GM21786 (cell line): ENCODE measurements at regions not wholly inside any gene's neighbourhood (a gene's known extent, or its start where the extent isn't known, plus 50 kb on each side); places are given as distances from the start of the nearest gene placed in this dataset.
"Not testable (repeated sequence)": the region's sequence is repeated elsewhere in the genome, so short reads cannot be mapped to it uniquely, and the experiment has no call there.

ENCODE experiments used
- ATAC-seq: cut with Tn5 transposase; IDR thresholded peaks from one replicate; pipeline ENCODE4 v1.9.1; 2021; ENCODE audit not compliant: unreplicated experiment

DNA sequence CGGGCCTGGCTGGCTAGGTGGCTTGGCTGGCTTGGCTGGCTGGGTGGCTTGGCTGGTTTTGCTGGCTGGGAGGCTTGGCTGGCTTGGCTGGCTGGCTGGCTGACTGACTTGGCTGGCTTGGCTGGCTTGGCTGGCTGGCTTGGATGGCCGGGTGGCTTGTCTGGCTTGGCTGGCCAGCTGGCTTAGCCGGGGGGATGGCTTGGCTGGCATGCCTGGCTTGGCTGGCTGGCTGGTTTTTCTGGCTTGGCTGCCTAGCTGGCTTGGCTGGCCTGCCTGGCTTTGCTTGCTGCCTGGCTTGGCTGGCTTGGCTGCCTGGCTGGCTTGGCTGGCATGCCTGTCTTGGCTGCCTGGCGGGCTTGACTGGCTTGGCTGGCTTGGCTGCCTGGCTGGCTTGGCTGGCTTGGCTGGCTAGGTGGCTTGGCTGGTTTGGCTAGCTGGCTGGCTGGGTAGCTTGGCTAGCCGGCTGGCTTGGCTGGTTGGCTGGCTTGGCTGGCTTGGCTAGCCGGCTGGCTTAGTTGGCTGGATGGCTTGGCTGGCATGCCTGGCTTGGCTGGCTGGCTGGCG lies 2829.6 kb downstream of the RPIA start:
- not testable (repeated sequence) for ATAC-seq

DNA sequence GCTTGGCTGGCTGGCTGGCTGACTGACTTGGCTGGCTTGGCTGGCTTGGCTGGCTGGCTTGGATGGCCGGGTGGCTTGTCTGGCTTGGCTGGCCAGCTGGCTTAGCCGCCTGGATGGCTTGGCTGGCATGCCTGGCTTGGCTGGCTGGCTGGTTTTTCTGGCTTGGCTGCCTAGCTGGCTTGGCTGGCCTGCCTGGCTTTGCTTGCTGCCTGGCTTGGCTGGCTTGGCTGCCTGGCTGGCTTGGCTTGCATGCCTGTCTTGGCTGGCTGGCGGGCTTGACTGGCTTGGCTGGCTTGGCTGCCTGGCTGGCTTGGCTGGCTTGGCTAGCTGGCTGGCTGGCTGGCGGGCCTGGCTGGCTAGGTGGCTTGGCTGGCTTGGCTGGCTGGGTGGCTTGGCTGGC lies 2830.5 kb downstream of the RPIA start:
- not testable (repeated sequence) for ATAC-seq

DNA sequence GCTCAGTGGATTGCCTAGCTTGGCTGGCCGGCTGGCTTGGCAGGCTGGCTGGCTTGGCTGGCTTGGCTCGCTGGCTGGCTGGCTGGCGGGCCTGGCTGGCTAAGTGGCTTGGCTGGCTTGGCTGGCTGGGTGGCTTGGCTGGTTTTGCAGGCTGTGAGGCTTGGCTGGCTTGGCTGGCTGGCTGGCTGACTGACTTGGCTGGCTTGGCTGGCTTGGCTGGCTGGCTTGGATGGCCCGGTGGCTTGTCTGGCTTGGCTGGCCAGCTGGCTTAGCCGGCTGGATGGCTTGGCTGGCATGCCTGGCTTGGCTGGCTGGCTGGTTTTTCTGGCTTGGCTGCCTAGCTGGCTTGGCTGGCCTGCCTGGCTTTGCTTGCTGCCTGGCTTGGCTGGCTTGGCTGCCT lies 2831.4 kb downstream of the RPIA start:
- ATAC-seq, result not testable (repeated sequence)

DNA sequence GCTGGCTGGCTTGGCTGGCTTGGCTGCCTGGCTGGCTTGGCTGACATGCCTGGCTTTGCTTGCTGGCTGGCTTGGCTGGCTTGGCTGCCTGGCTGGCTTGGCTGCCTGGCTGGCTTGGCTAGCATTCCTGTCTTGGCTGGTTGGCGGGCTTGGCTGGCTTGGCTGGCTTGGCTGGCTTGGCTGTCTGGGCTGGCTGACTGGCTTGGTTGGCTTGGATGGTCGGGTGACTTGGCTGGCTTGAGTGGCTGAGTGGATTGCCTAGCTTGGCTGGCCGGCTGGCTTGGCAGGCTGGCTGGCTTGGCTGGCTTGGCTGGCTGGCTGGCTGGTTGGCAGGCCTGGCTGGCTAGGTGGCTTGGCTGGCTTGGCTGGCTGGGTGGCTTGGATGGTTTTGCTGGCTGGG lies 2832.3 kb downstream of the RPIA start:
- ATAC-seq, result not testable (repeated sequence)

DNA sequence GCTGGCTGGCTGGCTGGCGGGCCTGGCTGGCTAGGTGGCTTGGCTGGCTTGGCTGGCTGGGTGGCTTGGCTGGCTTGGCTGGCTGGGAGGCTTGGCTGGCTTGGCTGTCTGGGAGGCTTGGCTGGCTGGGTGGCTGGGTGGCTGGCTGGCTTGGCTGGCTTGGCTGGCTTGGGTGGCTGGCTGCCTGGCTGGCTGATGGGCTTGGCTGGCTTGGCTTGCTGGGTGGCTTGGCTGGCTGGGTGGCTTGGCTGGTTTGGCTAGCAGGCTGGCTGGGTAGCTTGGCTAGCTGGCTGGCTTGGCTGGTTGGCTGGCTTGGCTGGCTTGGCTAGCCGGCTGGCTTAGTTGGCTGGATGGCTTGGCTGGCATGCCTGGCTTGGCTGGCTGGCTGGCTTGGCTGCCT lies 2834.1 kb downstream of the RPIA start:
- not testable (repeated sequence) for ATAC-seq

DNA sequence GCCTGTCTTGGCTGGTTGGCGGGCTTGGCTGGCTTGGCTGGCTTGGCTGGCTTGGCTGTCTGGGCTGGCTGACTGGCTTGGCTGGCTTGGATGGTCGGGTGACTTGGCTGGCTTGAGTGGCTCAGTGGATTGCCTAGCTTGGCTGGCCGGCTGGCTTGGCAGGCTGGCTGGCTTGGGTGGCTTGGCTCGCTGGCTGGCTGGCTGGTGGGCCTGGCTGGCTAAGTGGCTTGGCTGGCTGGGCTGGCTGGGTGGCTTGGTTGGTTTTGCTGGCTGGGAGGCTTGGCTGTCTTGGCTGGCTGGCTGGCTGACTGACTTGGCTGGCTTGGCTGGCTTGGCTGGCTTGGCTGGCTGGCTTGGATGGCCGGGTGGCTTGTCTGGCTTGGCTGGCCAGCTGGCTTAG lies 2834.6 kb downstream of the RPIA start:
- not testable (repeated sequence) for ATAC-seq

DNA sequence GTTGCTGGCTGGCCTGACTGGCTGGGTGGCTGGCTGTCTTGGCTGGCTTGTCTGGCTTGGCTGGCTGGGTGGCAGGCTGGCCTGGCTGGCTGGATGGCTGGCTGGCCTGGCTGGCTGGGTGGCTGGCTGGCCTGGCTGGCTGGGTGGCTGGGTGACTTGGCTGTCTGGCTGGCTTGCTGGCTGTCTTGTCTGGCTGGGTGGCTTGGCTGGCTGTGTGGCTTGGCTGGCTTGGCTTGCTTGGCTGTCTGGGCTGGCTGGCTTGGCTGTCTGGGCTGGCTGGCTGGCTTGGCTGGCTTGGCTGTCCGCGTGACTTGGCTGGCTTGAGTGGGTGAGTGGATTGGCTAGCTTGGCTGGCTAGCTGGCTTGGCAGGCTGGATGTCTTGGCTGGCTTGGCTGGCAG lies 2835.6 kb downstream of the RPIA start:
- ATAC-seq, result not testable (repeated sequence)

DNA sequence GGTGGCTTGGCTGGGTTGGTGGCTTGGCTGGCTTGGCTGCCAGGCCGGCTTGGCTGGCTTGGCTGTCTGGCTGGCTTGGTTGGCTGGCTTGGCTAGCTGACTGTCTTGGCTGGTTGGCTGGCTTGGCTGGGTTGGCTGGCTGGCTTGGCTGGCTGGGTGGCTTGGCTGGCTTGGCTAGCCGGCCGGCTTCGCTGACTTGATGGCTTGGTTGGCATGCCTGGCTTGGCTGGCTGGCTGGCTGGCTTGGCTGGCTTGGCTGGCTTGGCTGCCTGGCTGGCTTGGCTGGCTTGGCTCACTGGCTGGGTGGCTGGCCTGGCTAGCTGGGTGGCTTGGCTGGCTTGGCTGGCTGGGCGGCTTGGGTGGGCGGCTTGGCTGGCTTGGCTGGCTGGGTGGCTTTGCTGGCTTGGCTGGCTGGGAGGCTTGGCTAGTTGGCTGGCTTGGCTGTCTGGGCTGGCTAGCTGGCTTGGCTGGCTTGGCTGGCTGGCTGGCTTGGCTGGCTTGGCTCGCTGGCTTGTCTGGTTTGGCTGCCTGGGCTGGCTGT lies 2836.1 kb downstream of the RPIA start:
- ATAC-seq, result not testable (repeated sequence)

DNA sequence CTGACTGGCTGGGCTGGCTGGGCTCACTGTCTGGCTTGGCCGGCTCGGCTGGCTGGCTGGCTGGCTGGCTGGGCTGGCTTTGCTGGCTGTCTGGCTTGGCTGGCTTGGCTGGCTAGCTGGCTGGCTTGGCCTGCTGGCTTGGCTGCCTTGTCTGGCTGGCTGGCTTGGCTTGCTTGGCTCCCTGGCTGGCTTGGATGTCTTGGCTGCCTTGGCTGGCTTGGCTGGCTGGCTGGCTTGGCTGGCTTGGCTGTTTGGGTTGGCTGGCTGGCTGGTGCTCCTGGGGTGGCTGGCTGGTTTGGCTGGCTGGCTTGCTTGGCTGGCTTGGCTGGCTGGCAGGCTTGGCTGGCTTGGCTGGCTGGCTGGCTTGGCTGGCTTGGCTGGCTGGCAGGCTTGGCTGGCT lies 2836.9 kb downstream of the RPIA start:
- not testable (repeated sequence) for ATAC-seq

DNA sequence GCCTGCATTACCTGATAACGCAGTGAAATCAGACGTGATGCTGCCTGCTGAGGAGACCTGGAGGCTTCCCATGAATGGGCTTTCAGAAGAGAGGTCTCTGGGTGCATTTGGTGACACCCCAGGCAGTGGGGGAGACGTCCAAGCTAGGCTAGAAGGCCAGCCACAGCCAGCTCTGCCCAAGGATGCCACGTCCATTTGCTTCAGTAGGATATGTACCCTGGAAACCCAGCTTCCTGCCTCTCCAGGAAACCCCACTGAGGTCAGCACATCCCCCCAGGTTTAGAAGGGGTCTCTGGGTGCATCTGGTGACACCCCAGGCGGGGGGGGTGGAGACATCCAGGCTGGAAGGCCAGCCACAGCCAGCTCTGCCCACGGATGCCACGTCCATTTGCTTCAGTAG lies 2844.6 kb downstream of the RPIA start:
- ATAC-seq, result not testable (repeated sequence)

DNA sequence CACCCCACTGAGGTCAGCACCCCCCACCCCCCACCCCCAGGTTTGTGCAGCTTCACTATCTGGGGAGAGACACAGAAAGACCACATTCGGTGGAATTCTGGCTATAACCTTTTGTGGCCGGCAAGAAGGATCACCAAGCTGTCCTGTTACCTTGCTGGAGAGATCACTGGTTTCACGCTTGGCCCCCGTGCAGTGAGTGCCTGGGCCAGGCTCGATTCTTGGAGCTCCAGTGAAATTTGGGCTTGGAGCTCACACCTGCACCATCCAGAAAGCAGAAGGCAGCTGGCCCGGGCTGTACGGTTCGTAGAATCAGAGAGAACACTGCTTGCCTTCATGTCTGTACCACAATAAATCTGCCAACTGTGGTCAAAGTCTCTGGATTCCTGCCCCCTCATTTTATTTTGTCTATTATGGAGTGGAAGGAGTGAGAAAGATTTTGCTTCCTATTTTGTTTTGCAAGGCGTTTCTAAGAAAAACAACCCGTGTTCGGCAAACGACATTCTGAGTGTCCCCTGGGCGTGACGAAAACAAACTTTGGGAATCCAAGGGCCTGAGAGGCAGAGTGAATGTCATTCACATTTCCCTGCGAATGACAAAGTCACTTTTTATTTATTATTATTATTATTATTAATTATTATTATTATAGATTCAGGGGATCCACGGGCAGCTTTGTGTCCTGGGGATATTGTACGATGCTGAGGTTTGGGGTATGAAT lies 2845.2 kb downstream of the RPIA start:
- ATAC-seq, result not testable (repeated sequence)

DNA sequence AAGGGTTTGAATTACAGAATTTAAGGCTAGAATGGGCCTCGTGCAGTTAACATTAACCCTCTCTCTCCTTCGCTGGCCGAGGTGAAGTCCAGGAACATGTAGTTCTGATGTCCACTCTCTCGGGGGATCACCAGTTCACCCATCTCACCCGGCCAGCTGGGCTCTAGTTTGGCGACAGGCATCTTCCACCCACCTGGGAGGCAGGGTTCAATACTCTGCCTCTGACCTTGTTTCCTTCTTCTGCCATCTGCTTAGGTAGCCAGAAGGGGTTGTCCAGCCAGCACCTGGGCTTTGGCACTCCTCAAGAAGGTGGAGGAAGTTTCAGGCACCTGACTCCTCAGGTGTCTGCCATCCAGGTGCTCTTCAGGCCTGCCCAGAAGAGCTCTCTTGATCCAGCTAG lies 2857.8 kb downstream of the RPIA start:
- not testable (repeated sequence) for ATAC-seq

DNA sequence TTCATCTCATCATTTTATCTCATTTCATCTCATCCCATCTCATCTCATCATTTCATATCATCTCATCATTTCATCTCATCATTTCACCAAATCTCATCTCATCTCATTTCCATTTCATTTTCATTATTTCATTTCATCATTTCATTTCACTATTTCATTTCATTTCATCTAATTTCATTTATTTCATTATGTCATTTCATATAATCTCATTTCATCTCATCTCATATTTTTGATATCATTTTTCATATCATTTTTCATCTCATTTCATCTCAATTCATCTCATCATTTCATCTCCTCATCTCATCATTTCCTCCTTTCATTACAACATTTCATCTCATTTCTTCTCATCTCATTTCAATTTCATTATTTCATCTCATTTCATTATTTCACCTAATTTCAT lies 2866.8 kb downstream of the RPIA start:
- ATAC-seq, result not testable (repeated sequence)

DNA sequence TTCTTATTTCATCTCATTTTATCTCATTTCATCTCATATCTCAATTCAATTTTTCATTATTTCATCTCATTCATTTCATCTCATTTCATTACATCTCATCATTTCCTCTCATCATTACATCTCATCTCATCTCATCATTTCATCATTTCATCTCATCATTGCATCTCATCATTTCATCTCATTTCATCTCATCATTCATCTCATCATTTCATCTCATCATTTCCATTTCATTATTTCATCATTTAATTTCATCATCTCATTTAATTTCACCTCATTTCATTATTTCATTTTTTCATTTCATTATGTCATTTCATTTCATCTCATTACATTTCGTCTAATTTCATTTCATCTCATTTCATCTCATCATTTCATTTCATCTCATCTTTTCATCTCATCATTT lies 2867.8 kb downstream of the RPIA start:
- not testable (repeated sequence) for ATAC-seq

DNA sequence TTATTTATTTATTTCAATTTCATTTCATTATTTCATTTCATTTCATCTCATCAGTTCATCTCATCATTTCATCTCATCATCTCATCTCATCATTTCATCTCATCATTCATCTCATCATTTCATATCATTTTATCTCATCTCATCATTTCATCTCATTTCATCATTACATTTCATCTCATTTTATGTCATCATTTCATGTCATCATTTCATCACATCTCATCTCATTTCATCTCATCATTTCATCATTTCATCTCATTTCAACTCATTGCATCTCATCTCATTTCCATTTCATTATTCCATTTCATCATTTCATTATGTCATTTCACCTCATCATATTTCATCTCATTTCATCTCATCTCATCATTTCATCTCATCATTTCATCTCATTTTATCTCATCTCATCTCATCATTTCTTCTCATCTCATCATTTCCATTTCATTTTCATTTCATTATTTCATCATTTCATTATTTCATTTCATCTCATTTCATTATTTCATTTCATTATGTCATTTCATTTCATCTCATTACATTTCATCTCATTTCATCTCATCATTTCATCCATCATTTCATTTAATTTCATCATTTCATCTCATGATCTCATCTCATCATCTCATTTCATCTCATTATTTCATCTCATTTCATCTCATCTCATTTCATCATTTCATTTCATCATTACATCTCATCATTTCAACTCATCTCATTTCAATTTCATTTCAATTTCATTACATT lies 2868.6 kb downstream of the RPIA start:
- ATAC-seq, result not testable (repeated sequence)

DNA sequence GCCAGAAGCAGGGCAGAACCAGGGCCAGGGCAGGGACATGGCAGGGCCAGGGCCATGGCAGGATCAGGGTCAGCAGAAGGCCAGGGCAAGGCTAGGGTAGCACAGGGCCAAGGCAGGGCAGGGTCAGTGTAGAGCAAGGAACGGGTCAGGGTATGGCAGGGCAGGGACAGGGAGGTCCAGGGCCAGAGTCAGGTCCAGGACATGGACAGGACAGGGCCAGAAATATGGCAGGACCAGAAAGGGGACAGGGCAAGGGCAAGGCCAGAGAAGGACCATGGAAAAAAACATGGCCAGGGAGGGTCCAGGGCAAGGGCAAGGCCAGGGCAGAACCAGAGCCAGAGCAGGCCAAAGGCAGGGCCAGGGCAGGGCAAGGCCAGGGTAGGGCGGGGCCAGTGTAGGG lies 2870.7 kb downstream of the RPIA start:
- not testable (repeated sequence) for ATAC-seq

DNA sequence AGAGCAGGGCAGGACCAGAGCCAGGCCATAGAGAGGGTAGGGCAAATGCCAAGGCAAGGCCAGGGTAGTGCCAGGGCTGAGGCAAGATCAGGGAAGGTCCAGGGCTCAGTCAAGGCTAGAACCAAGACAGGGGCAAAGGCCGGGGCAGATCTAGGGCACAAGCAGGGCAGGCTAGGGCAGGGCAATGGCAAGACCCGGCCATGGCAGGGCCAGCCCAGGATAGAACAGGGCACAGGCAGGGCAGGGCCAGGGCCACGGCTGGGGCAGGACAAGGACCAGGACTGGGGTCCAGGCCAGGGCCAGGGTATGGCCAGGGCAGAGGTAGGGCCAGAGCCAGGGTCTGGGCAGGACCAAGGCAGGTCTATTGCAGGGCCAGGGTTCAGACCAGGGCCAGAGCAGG lies 2873.2 kb downstream of the RPIA start:
- ATAC-seq, result not testable (repeated sequence)

DNA sequence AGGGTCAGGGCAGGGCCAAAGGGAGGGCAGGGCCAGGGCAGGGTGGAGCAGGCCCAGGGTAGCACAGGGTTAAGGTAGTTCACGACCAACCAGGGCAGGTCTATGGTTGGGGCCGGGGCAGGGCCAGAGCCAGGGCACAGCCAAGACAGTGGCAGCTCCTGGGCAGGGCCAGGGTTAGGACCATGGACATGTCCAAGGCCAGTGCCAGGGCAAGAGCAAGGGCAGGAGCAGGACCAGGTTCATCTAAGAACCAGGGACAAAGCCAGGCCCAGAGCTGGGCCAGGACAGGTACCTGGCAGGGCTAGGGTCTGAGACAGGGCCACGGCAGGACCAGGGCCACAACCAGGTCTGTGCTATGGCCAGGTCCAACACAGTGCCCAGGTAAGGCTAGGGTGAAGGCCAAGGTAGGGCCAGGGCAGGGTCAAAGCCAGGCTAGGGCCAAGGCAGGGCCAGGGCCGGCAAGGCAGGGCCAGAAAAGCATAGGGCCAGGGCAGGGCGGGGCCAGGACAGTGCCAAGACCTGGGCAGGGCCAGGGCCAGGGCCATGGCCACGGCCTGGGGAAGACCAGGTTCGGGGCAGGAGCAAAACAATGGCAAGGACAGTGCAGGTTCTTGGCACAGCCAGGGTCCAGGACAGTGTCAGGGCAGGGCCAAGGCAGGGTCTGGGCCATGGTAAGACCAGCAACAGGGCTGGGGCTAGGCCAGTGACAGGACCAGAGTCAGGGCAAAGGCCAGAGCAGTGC lies 2874.4 kb downstream of the RPIA start:
- ATAC-seq, result not testable (repeated sequence)

DNA sequence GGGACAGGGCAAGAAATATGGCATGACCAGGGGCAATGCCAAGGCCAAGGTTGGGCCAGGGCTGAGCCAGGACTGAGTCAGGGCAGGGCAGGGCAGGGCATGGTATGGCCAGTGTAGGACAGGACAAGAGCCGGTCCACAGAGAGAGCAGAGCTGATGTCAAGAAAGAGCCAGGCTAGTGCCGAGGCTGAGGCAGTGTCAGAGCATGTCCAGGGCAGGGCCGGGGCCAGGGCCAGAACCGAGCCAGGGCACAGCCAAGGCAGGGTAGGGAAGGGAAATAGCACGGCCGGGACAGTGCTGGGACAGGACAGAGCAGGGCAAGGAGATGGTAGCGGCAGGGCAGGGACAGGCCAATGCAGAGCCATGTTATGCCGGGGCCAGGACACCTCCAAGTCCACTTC lies 2875.1 kb downstream of the RPIA start:
- ATAC-seq, result not testable (repeated sequence)

DNA sequence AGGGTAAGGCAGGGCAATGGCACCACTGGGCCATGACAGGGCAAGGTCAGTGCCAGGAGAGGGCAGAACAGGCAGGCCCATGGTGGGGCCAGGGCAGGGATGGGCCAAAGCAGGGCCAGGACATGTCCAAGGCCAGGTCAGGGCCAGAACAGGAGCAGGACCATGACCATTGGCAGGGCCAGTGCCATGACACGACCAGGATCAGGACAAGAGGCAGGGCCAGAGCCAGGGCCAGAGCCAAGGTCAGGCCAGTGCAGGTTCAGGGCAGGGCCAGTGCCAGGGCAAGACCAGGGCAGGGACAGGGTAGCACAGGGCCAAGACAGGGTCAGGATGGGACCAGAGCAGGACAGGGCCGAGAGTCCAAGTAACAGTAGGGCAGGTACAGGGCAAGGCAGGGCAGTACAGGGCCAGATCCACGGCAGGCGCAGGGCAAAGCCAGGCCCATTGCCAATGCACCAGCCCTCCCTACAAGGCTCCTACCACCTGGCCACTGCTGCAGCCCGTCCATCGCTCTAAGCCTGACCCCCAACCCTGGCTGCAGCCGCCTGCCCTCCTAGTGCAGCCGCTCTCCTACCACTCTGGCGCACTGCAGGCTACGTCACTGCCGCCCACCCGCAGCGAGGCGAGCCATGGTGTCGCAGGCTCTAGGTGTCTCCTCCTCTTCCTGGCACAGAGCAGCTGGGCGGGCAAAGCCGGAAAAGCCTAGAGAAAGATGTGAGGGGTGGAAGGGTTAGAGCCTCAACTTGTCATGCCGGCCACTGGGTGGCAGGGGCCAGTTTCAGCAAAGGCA lies 2876.3 kb downstream of the RPIA start:
- ATAC-seq, result not testable (repeated sequence)
